ENCODE measurements at regions not wholly inside any gene's neighbourhood (a gene's known extent, or its start where the extent isn't known, plus 50 kb on each side); places are given as distances from the start of the nearest gene placed in this dataset.

DNA sequence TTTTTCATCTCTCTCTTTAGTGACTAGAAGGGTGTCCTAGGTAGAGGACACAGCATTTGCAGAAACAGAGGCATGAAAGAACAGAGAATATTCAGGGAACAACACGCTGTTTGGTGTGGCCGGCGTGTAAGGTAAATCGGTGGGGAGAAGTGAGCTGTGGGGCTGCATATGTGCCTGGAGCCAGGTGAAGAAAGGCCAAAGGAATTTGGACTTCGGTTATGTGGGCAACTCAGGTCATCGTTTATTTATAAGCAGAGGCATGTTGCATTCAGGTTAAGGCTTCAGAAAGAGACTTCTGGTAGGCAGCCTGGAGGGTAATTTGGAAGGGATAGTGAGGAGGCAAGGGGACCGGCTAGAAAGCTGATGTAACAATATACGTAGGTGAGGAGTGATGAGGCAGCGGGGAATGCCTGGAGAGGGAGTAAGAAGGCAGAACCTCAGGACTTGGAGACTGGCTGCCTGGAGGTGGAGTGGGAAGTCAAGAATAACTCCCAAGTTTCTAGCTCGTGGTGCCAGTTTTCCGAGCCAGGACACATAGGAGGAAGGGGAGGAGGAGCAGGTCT, 64.1 kb upstream of the ACOT11 start:
- H3K27ac ChIP-seq (ENCODE audit: low read length) = no peak overlapping the region

DNA sequence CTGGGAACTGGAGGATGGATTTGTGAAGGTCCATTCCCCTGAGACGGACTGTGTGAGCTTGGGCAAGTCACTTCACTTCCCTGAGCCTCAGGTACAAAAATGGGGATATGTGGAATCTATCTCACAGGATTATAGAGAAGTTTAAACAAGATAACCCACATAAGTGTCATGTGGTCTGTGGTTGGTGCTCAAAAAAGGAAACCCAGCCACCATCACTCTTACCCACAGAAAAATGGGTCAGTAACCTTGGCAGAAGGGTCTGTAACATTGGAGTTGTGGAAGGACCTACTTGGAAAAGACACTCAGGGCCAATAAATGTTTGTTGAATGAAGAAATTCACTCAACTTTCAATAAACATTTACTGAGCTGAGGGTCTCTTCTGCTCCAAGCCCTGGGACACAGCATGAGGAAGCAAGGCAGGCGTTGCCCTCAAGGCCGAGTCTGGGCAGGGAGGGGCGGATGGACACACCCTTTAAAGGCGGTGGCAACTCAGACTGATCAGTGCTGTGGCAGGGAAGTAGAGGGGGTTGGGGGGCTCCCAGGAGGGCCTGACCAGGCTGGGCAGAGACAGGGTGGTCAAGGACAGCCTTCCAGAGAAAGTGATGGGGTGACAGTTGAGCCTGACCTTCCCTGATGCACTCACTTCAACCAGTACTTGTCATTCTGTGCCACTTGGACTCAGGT, 66.7 kb upstream of the ACOT11 start:
- Histone ChIP-seq H3K27ac (ENCODE audit: low read length) (no peak overlapping the region), H3K9ac (ENCODE audit: low read length) (no peak overlapping the region), H3K4me1 (ENCODE audit: control insufficient read depth, low read depth, low read length) (peaks cover 27% of the 10 kb centered on the region), H3K36me3 (ENCODE audit: control insufficient read depth, low read depth, low read length) (no peaks in the 10 kb centered on the region), H3K4me3 (ENCODE audit: low read length) (no peak overlapping the region), H3K9me3 (ENCODE audit: control insufficient read depth, low read depth, low read length) (no peaks in the 10 kb centered on the region), H3K27me3 (ENCODE audit: control insufficient read depth, insufficient read depth, low read length) (peaks cover 22% of the 10 kb centered on the region)

More for the DNA sequence above, 64.1 kb upstream of the ACOT11 start:
- H3K4me3 ChIP-seq (ENCODE audit: low read length) = no peak overlapping the region
- H3K9ac ChIP-seq (ENCODE audit: low read length) = no peak overlapping the region
- H3K4me1 ChIP-seq (ENCODE audit: control insufficient read depth, low read depth, low read length) = peaks cover 28% of the 10 kb centered on the region
- no peaks in the 10 kb centered on the region for H3K9me3 ChIP-seq (ENCODE audit: control insufficient read depth, low read depth, low read length)
- H3K36me3 ChIP-seq (ENCODE audit: control insufficient read depth, low read depth, low read length) = no peaks in the 10 kb centered on the region
- H3K27me3 ChIP-seq (ENCODE audit: control insufficient read depth, insufficient read depth, low read length) = peaks cover 31% of the 10 kb centered on the region

DNA sequence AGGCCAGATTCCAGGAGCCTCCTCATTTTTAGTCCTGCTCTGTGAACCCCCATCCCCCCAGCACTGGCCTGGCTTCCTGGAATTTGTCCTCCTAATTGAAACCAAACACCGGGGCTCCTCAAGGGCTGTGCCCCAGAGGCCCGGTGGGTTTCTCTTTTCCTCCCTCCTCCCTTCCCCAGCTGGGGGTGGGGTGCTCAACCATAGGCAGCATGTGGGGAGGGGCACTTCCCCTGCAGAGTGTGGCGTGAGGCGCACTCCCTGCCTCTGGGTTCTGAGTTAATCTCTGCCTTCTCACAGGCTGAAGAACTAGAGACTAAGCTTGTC, 67.5 kb upstream of the ACOT11 start:
- Histone ChIP-seq H3K9ac (ENCODE audit: low read length) (no peak overlapping the region), H3K4me1 (ENCODE audit: control insufficient read depth, low read depth, low read length) (peaks cover 36% of the 10 kb centered on the region), H3K9me3 (ENCODE audit: control insufficient read depth, low read depth, low read length) (no peaks in the 10 kb centered on the region), H3K27me3 (ENCODE audit: control insufficient read depth, insufficient read depth, low read length) (peaks cover 18% of the 10 kb centered on the region), H3K4me3 (ENCODE audit: low read length) (no peak overlapping the region), H3K27ac (ENCODE audit: low read length) (no peak overlapping the region), H3K36me3 (ENCODE audit: control insufficient read depth, low read depth, low read length) (no peaks in the 10 kb centered on the region)

DNA sequence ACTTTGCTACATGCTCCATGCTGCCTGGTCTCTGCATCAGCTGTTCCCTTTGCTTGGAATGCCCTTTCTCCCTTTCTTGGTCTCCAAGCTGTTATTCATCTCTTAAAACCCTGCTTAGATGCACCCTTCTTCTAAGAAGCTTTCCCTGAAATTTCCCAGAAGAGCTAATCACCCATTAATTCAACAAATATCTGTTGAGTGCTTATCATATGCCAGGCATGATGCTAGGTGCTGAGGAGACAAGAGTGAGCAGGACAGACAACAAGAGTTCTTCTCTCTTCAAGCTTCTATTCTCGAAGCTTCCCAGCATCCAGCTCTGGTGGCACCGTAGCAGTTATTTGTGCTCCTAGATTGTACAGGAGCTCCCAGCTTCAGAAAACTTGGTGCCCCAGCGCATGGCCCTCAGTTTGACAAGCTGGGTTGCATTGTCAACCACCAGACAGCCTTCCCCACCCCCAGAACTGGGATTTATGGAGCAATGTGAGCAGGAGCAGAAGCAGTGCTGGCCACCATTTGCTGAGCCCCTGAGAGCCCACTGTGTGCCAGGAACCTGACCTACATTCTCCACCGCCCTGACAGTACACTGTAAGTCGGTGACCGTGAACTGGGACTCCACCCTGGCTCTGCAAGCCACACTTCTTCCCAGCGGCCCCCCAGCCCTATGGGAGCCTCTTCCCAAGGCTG, 68.0 kb upstream of the ACOT11 start:
- no peak overlapping the region for H3K27ac ChIP-seq (ENCODE audit: low read length)
- no peaks in the 10 kb centered on the region for H3K9me3 ChIP-seq (ENCODE audit: control insufficient read depth, low read depth, low read length)
- no peak overlapping the region for H3K9ac ChIP-seq (ENCODE audit: low read length)
- no peak overlapping the region for H3K4me3 ChIP-seq (ENCODE audit: low read length)
- H3K27me3 ChIP-seq (ENCODE audit: control insufficient read depth, insufficient read depth, low read length) = peaks cover 21% of the 10 kb centered on the region
- peaks cover 41% of the 10 kb centered on the region for H3K4me1 ChIP-seq (ENCODE audit: control insufficient read depth, low read depth, low read length)
- H3K36me3 ChIP-seq (ENCODE audit: control insufficient read depth, low read depth, low read length) = no peaks in the 10 kb centered on the region

DNA sequence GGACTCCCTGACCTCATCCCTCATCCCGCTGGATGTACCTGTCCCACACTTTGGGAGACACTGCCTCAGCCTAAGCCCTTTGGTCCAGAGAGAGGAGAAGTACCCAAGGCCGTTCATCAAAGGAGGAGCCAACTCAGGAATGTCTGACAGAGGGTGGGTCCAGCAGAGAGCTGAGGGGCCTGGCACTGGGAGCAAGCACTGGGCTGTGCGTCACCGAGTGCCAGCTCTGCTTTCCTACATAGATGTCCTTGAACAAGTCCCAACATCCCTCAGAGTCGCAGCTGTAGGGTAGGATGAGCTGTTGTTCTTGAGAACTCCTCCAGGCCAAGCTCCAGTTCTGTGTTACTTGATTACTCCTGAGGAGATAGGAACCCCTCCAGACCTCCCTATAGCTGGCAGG, 68.8 kb upstream of the ACOT11 start:
- no peak overlapping the region for H3K4me3 ChIP-seq (ENCODE audit: low read length)
- H3K27ac ChIP-seq (ENCODE audit: low read length) = no peak overlapping the region
- peaks cover 44% of the 10 kb centered on the region for H3K4me1 ChIP-seq (ENCODE audit: control insufficient read depth, low read depth, low read length)
- no peaks in the 10 kb centered on the region for H3K36me3 ChIP-seq (ENCODE audit: control insufficient read depth, low read depth, low read length)
- no peak overlapping the region for H3K9ac ChIP-seq (ENCODE audit: low read length)
- peaks cover 24% of the 10 kb centered on the region for H3K27me3 ChIP-seq (ENCODE audit: control insufficient read depth, insufficient read depth, low read length)
- no peaks in the 10 kb centered on the region for H3K9me3 ChIP-seq (ENCODE audit: control insufficient read depth, low read depth, low read length)

DNA sequence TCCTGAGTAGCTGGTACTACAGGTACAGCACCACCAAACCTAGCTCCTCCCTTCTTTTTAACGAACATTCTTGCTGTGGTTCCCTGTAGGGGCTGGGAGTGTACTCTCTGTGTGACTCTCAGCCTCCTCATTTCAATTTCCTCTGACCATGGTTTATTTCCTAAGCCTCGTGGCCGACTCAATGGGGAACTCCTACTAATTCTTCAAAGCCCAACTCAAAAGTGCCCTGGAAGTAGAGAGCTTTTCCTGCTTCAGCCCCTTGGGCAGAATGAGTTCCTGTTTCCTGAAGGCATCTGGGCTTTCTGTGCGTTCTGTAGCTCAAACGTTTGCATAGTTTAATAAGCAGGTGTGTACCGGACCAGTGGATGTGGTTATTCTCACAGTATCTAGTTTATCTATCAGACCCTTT, 70.9 kb upstream of the ACOT11 start:
- Histone ChIP-seq H3K4me1 (ENCODE audit: control insufficient read depth, low read depth, low read length) (peaks cover 46% of the 10 kb centered on the region), H3K9me3 (ENCODE audit: control insufficient read depth, low read depth, low read length) (no peaks in the 10 kb centered on the region), H3K9ac (ENCODE audit: low read length) (no peak overlapping the region), H3K36me3 (ENCODE audit: control insufficient read depth, low read depth, low read length) (no peaks in the 10 kb centered on the region), H3K4me3 (ENCODE audit: low read length) (no peak overlapping the region), H3K27ac (ENCODE audit: low read length) (no peak overlapping the region), H3K27me3 (ENCODE audit: control insufficient read depth, insufficient read depth, low read length) (peaks cover 39% of the 10 kb centered on the region)

DNA sequence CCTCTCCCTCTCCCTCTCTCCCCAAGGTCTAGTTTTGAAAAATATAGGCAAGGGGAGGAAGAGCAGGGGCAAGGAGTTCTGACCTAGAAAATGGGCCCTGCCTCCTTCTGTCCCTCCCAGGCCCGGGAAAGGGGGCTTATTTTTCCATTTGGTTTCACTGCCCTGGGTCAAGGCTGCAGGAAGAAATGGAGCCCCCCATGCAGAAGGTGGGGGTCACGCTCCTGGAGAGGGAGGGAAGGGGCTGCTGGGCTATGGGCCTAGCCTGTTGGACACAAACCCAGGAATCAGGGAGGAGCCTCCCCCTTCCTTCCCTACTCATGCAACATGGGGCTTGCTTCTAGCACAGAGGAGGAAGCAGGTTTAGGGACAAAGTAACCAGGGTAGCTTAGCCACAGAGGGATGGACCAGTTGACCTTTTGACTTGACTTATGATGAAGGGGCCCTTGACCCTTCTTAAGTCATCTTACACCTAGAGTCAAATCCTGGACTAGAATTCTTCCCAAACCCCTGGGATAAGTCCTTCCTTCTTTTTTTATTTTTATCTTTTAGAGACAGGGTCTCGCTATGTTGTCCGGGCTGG, 70.4 kb upstream of the SSBP3 start:
- H3K9me3 ChIP-seq (ENCODE audit: control insufficient read depth, low read depth, low read length) = no peaks in the 10 kb centered on the region
- peak overlapping the region; percentile 7 for H3K4me3 ChIP-seq (ENCODE audit: low read length)
- H3K4me1 ChIP-seq (ENCODE audit: control insufficient read depth, low read depth, low read length) = peaks cover 46% of the 10 kb centered on the region
- no peak overlapping the region for H3K27ac ChIP-seq (ENCODE audit: low read length)
- no peak overlapping the region for H3K9ac ChIP-seq (ENCODE audit: low read length)
- H3K27me3 ChIP-seq (ENCODE audit: control insufficient read depth, insufficient read depth, low read length) = peaks cover 39% of the 10 kb centered on the region
- no peaks in the 10 kb centered on the region for H3K36me3 ChIP-seq (ENCODE audit: control insufficient read depth, low read depth, low read length)

DNA sequence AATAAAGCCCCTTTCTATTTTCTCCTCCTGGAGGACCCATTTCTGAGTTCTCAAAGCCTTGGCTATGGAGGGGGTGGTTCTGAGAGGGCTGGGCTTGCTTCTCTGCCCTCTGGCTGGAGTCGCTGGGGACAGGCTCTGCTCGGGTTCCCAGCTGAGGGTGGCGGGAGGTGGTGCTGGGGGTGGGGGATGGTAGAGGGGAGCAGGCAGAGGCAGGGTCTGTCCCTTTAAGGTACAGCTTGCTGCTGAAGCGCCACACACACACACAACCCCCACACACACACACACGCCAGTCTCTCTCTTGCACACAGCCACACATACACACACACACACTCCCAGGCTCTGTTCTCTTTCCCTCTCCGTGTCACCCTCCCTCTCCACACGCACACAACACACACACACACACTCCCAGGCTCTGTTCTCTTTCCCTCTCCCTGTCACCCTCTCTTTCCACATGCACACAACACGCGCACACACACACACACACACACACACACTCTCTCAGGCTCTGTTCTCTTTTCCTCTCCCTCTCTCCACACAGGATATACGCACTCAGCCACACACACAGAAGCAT, 69.8 kb upstream of the SSBP3 start:
- Histone ChIP-seq H3K9me3 (ENCODE audit: control insufficient read depth, low read depth, low read length) (no peaks in the 10 kb centered on the region), H3K4me1 (ENCODE audit: control insufficient read depth, low read depth, low read length) (peaks cover 50% of the 10 kb centered on the region), H3K36me3 (ENCODE audit: control insufficient read depth, low read depth, low read length) (no peaks in the 10 kb centered on the region), H3K27ac (ENCODE audit: low read length) (no peak overlapping the region), H3K4me3 (ENCODE audit: low read length) (peak overlapping the region; percentile 50), H3K9ac (ENCODE audit: low read length) (peak overlapping the region; percentile 32), H3K27me3 (ENCODE audit: control insufficient read depth, insufficient read depth, low read length) (peaks cover 39% of the 10 kb centered on the region)

DNA sequence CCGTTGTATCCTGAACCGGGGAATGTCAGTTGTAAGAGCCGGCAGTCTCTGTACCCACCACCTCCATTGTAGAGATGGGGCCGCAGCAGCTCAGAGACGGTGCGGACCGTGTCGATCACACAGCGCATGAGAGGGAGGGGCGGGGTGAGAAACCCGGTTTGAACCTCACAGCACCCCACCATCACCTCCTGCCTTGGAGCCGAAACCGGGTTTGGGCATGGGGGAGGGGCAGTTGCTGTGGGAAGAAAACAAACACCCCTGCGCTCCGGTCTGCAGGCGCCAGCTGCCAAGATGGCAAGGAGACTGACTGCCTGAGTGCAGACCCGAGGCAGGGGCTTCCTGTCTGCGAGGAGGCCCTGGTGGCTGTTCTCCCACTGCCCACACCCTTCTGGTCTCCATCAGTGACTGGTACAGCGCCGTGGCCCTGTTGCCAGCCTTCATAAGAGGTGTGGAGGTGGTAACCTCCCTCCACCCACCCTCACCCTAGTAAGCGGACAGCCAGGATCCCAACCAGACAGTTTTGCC, 69.2 kb upstream of the SSBP3 start:
- H3K4me1 ChIP-seq (ENCODE audit: control insufficient read depth, low read depth, low read length) = peaks cover 47% of the 10 kb centered on the region
- no peak overlapping the region for H3K27ac ChIP-seq (ENCODE audit: low read length)
- peak overlapping the region; percentile 32 for H3K9ac ChIP-seq (ENCODE audit: low read length)
- H3K9me3 ChIP-seq (ENCODE audit: control insufficient read depth, low read depth, low read length) = no peaks in the 10 kb centered on the region
- H3K4me3 ChIP-seq (ENCODE audit: low read length) = peak overlapping the region; percentile 50
- no peaks in the 10 kb centered on the region for H3K36me3 ChIP-seq (ENCODE audit: control insufficient read depth, low read depth, low read length)
- H3K27me3 ChIP-seq (ENCODE audit: control insufficient read depth, insufficient read depth, low read length) = peaks cover 39% of the 10 kb centered on the region

DNA sequence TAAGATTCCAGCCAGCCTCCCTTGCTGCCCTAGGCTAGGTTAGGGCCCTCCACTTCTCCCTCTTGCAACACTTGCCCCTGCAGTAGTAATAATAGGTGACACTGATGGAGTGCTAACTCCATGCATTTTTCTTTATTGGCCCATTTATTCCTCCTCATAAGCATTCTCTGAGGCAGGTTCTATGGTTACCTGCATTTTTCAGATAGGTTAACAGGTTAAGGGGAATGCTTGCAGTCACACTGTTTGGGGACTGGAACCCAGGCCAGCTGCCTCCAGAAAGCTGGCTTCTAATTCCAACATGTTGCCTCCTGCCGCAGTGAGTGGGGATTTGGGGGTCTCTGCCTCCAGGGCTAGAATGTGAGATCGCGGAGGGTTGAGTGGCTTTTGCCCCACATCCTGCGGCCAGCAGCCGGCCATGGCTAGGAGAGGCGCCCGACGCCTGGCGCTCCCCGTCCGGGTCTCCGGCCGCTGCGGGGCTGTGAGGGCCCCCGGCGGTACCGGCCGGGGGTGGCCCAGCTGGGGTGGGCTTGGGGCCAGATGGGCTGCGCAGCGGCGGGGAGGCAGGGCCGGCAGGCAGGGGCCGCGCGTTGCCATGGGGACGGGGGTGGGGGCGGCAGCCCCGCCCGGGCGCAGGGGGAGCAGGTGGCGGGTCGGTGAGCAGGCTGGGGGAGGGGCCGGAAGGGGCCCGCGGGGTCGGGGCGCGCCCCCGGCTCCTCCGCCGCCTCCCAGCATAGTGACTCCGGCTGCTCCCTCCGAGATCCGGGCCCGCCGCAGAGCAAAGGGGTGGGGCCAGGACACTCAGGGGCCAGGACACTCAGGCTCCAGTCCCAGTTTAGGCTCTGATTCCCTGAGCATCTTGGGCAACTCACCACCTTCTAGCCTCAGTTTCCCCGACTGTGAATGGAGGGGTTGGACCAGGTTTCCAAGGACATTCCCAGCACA, 68.4 kb upstream of the SSBP3 start:
- peaks cover 33% of the 10 kb centered on the region for H3K27me3 ChIP-seq (ENCODE audit: control insufficient read depth, insufficient read depth, low read length)
- H3K36me3 ChIP-seq (ENCODE audit: control insufficient read depth, low read depth, low read length) = no peaks in the 10 kb centered on the region
- H3K27ac ChIP-seq (ENCODE audit: low read length) = no peak overlapping the region
- H3K4me1 ChIP-seq (ENCODE audit: control insufficient read depth, low read depth, low read length) = peaks cover 40% of the 10 kb centered on the region
- H3K4me3 ChIP-seq (ENCODE audit: low read length) = peak overlapping the region; percentile 50
- peak overlapping the region; percentile 32 for H3K9ac ChIP-seq (ENCODE audit: low read length)
- no peaks in the 10 kb centered on the region for H3K9me3 ChIP-seq (ENCODE audit: control insufficient read depth, low read depth, low read length)

Data from iPS-18a (cell line).